SU-DHL-6 (cell line): ENCODE measurements at regions not wholly inside any gene's neighbourhood (a gene's known extent, or its start where the extent isn't known, plus 50 kb on each side); places are given as distances from the start of the nearest gene placed in this dataset.

Experiments used
- H2AFZ ChIP-seq: fragments of 200-600 bp; sonication (generic); 2 replicates; pipeline ENCODE4 v1.6.1; 2014; ENCODE audit warnings: low read depth, mild to moderate bottlenecking, moderate library complexity, mixed read lengths, antibody characterized with exemption, low read length; ENCODE audit not compliant: severe bottlenecking
- H3F3A ChIP-seq: fragments of 200-600 bp; shearing (Covaris generic); 2 replicates; pipeline ENCODE4 v1.6.0; 2016; ENCODE audit warnings: antibody characterized with exemption, mild to moderate bottlenecking; ENCODE audit not compliant: insufficient read depth
- H3K27ac ChIP-seq: fragments of 200-600 bp; sonication (generic); 2 replicates; pipeline ENCODE4 v1.5.1; 2016; ENCODE audit warnings: low read depth, mild to moderate bottlenecking, low read length, moderate library complexity, mixed read lengths
- H3K27me3 ChIP-seq: fragments of 200-600 bp; sonication (generic), shearing (Covaris generic); 2 replicates; pipeline ENCODE4 v1.6.0; 2014; ENCODE audit warnings: mild to moderate bottlenecking, low read length
- H3K36me3 ChIP-seq: fragments of 200-600 bp; sonication (generic); 2 replicates; pipeline ENCODE4 v1.6.1; 2014; ENCODE audit warnings: mild to moderate bottlenecking, low read length, mixed read lengths
- H3K4me2 ChIP-seq: fragments of 300-600, 200-600 bp; shearing (Covaris generic), sonication (generic); 2 replicates; pipeline ENCODE4 v1.6.0; 2014; ENCODE audit warnings: low read length, low read depth, mild to moderate bottlenecking; ENCODE audit not compliant: poor library complexity, severe bottlenecking
- H3K4me3 ChIP-seq: fragments of 200-600 bp; sonication (generic); 2 replicates; pipeline ENCODE4 v1.5.1; 2014; ENCODE audit warnings: antibody characterized with exemption, low read length, mild to moderate bottlenecking, mixed read lengths; ENCODE audit not compliant: insufficient read depth, poor library complexity, severe bottlenecking
- H3K79me2 ChIP-seq: fragments of 200-600 bp; sonication (generic); 2 replicates; pipeline ENCODE4 v1.6.1; 2014; ENCODE audit warnings: mild to moderate bottlenecking, low read length, moderate library complexity; ENCODE audit not compliant: insufficient read depth
- H3K9ac ChIP-seq: fragments of 200-600 bp; sonication (generic); 2 replicates; pipeline ENCODE4 v1.7.0; 2014; ENCODE audit warnings: mild to moderate bottlenecking, low read length
- H3K9me2 ChIP-seq: fragments of 200-600 bp; sonication (generic); replicated peaks from 2 replicates; pipeline ENCODE4 v1.6.1; 2014; ENCODE audit warnings: low read length; ENCODE audit not compliant: insufficient read depth
- H3K9me3 ChIP-seq: fragments of 200-600 bp; sonication (generic); 2 replicates; pipeline ENCODE4 v1.6.1; 2014; ENCODE audit warnings: low read length, mixed read lengths; ENCODE audit not compliant: insufficient read depth
- H4K20me1 ChIP-seq: fragments of 200-600 bp; sonication (generic); 2 replicates; pipeline ENCODE4 v1.6.1; 2014; ENCODE audit warnings: low read depth, mild to moderate bottlenecking, antibody characterized with exemption, low read length, moderate library complexity, mixed read lengths
- EZH2phosphoT487 ChIP-seq: fragments of 200-600 bp; sonication (generic), shearing (Covaris generic); conservative IDR thresholded peaks from 2 replicates; pipeline ENCODE4 v1.6.1; 2018; ENCODE audit warnings: mild to moderate bottlenecking, antibody characterized with exemption, low read length, moderate library complexity, mixed read lengths
- TF ChIP-seq, protein P1 (sequence below): fragments of 200-600 bp; sonication (generic); IDR thresholded peaks from one replicate; pipeline ENCODE4 v1.5.1; 2017; ENCODE audit warnings: antibody characterized with exemption, mild to moderate bottlenecking, low read length, moderate library complexity; ENCODE audit not compliant: insufficient read depth, poor library complexity, severe bottlenecking

DNA sequence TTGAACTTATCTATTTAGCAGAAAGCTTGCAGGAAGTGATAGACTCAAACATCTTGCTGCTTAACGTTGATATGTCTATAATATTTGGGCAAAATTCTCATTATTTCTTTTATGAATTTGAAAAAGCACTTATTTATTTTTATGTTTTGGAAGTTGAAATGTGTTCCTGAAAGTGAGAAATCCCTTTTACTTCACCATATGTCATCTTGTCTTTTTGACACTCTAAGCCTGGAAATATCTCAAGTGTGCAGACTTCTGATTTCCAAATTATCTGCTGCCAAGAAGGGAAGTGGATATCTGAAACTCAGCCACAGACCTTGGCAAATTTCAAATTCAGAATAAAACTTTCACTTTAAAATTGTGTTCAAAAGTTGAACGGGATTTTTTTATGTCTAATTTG lies 368.7 kb upstream of the MANEA start:
- no peaks in the 10 kb centered on the region for H3K9me3 ChIP-seq
- no peak overlapping the region for H3K4me2 ChIP-seq
- H2AFZ ChIP-seq: no peak overlapping the region
- H3K27ac ChIP-seq: no peak overlapping the region
- H3K4me3 ChIP-seq: no peak overlapping the region
- no peaks in the 10 kb centered on the region for H3K9me2 ChIP-seq
- H3K9ac ChIP-seq: no peak overlapping the region
- H4K20me1 ChIP-seq: no peaks in the 10 kb centered on the region
- no peaks in the 10 kb centered on the region for H3F3A ChIP-seq
- no peaks in the 10 kb centered on the region for H3K79me2 ChIP-seq
- no peaks in the 10 kb centered on the region for H3K36me3 ChIP-seq
- TF ChIP-seq EZH2phosphoT487: no peak
- TF ChIP-seq, protein P1, sequence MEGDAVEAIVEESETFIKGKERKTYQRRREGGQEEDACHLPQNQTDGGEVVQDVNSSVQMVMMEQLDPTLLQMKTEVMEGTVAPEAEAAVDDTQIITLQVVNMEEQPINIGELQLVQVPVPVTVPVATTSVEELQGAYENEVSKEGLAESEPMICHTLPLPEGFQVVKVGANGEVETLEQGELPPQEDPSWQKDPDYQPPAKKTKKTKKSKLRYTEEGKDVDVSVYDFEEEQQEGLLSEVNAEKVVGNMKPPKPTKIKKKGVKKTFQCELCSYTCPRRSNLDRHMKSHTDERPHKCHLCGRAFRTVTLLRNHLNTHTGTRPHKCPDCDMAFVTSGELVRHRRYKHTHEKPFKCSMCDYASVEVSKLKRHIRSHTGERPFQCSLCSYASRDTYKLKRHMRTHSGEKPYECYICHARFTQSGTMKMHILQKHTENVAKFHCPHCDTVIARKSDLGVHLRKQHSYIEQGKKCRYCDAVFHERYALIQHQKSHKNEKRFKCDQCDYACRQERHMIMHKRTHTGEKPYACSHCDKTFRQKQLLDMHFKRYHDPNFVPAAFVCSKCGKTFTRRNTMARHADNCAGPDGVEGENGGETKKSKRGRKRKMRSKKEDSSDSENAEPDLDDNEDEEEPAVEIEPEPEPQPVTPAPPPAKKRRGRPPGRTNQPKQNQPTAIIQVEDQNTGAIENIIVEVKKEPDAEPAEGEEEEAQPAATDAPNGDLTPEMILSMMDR: no peak
- no peaks in the 10 kb centered on the region for H3K27me3 ChIP-seq

DNA sequence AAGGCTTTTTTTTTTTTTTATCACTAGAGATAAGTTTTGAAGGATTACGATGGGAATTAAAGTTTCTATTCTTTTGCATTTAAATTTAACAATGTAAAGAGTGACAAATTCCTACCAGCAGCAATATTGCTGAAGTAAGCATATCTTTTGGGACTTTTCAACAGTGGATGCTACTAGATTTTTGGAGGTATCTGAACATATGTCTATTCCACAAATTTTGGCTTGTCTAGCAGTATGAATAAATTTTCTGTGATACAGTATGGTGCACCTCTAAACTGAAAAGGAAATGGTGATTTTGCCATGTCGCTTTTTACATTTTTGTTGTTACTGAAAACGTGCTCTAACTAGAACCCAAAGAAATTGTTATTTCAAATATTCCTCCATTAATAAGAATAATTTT lies 368.3 kb upstream of the MANEA start:
- no peak overlapping the region for H3K27ac ChIP-seq
- TF ChIP-seq, protein P1: no peak
- TF ChIP-seq EZH2phosphoT487: no peak

GRCh38 chr6:95216555-95216954 lies 360.8 kb upstream of the MANEA start:
- TF ChIP-seq, protein P1: no peak
- no peak overlapping the region for H3K9ac ChIP-seq
- no peak overlapping the region for H3K4me3 ChIP-seq
- no peaks in the 10 kb centered on the region for H3K9me2 ChIP-seq
- H3K36me3 ChIP-seq: no peaks in the 10 kb centered on the region
- H3F3A ChIP-seq: no peaks in the 10 kb centered on the region
- no peaks in the 10 kb centered on the region for H3K9me3 ChIP-seq
- no peaks in the 10 kb centered on the region for H3K27me3 ChIP-seq
- no peaks in the 10 kb centered on the region for H3K79me2 ChIP-seq
- H4K20me1 ChIP-seq: no peaks in the 10 kb centered on the region
- no peak overlapping the region for H2AFZ ChIP-seq
- no peak overlapping the region for H3K4me2 ChIP-seq
- no peak overlapping the region for H3K27ac ChIP-seq

More for the DNA sequence above, 368.3 kb upstream of the MANEA start:
- Histone ChIP-seq H3K27me3 (no peaks in the 10 kb centered on the region), H2AFZ (no peak overlapping the region), H3K79me2 (no peaks in the 10 kb centered on the region), H3F3A (no peaks in the 10 kb centered on the region), H4K20me1 (no peaks in the 10 kb centered on the region), H3K4me3 (no peak overlapping the region), H3K9me2 (no peaks in the 10 kb centered on the region), H3K4me2 (no peak overlapping the region), H3K36me3 (no peaks in the 10 kb centered on the region), H3K9ac (no peak overlapping the region), H3K9me3 (no peaks in the 10 kb centered on the region)

GRCh38 chr6:95227351-95227750 lies 350.0 kb upstream of the MANEA start:
- TF ChIP-seq EZH2phosphoT487: no peak
- TF ChIP-seq, protein P1: no peak
- no peaks in the 10 kb centered on the region for H3K79me2 ChIP-seq
- no peaks in the 10 kb centered on the region for H3K9me3 ChIP-seq
- H3K36me3 ChIP-seq: no peaks in the 10 kb centered on the region
- H4K20me1 ChIP-seq: no peaks in the 10 kb centered on the region
- no peaks in the 10 kb centered on the region for H3K27me3 ChIP-seq
- no peak overlapping the region for H3K27ac ChIP-seq
- H3K9me2 ChIP-seq: no peaks in the 10 kb centered on the region
- no peak overlapping the region for H3K9ac ChIP-seq
- no peak overlapping the region for H3K4me3 ChIP-seq
- H3K4me2 ChIP-seq: no peak overlapping the region
- no peak overlapping the region for H2AFZ ChIP-seq
- no peaks in the 10 kb centered on the region for H3F3A ChIP-seq
